NCI-H146 treated with DMSO at 0.1 percent for 48 hours (cell line): ENCODE measurements at regions not wholly inside any gene's neighbourhood (a gene's known extent, or its start where the extent isn't known, plus 50 kb on each side); places are given as distances from the start of the nearest gene placed in this dataset.

ENCODE experiments used
- DNase-seq: peaks from one replicate; lab custom pipeline; 2025; ENCODE audit not compliant: unreplicated experiment; lab: John Stamatoyannopoulos, UW

- no peak for DNase-seq
Observed at GRCh38 chr1:55951291-55951690, 628.1 kb downstream of the PLPP3 start.

GRCh38 chr1:55947446-55947845 lies 631.9 kb downstream of the PLPP3 start:
- no peak for DNase-seq

GRCh38 chr1:55943721-55944435 lies 635.5 kb downstream of the PLPP3 start:
- DNase-seq: no peak

- DNase-seq: no peak
Observed at GRCh38 chr1:55943012-55943411, 636.4 kb downstream of the PLPP3 start.

GRCh38 chr1:55939866-55940265 lies 639.5 kb downstream of the PLPP3 start:
- no peak for DNase-seq

GRCh38 chr1:55938861-55939260 lies 640.5 kb downstream of the PLPP3 start:
- DNase-seq: no peak

GRCh38 chr1:55938376-55938850 lies 641.0 kb downstream of the PLPP3 start:
- no peak for DNase-seq

GRCh38 chr1:55937840-55938375 lies 641.5 kb downstream of the PLPP3 start:
- DNase-seq: no peak

- DNase-seq: no peak
Observed at GRCh38 chr1:55935236-55935635, 644.1 kb downstream of the PLPP3 start.

- no peak for DNase-seq
Observed at GRCh38 chr1:55932402-55932801, 647.0 kb downstream of the PLPP3 start.

- no peak for DNase-seq
Observed at GRCh38 chr1:55931081-55931940, 648.1 kb downstream of the PLPP3 start.

GRCh38 chr1:55929652-55930051 lies 649.7 kb downstream of the PLPP3 start:
- no peak for DNase-seq

- DNase-seq: no peak
Observed at GRCh38 chr1:55928576-55928975, 650.8 kb downstream of the PLPP3 start.

GRCh38 chr1:55927702-55928290 lies 651.6 kb downstream of the PLPP3 start:
- DNase-seq: no peak

- DNase-seq: no peak
Observed at GRCh38 chr1:55926906-55927471, 652.4 kb downstream of the PLPP3 start.

GRCh38 chr1:55916907-55917306 lies 662.5 kb downstream of the PLPP3 start:
- no peak for DNase-seq

GRCh38 chr1:55916481-55916880 lies 662.9 kb downstream of the PLPP3 start:
- DNase-seq: no peak

- DNase-seq: no peak
Observed at GRCh38 chr1:55913565-55913964, 665.8 kb downstream of the PLPP3 start.

GRCh38 chr1:55912438-55912837 lies 666.9 kb downstream of the PLPP3 start:
- no peak for DNase-seq

GRCh38 chr1:55904541-55904940 lies 674.8 kb downstream of the PLPP3 start:
- no peak for DNase-seq

GRCh38 chr1:55898181-55898580 lies 681.2 kb downstream of the PLPP3 start:
- no peak for DNase-seq
